Transverse colon (tissue), 4 donors: ENCODE measurements at regions not wholly inside any gene's neighbourhood (a gene's known extent, or its start where the extent isn't known, plus 50 kb on each side); places are given as distances from the start of the nearest gene placed in this dataset.

ENCODE experiments used
- small RNA-seq, 4 donors: library from RNA; depleted of rRNA; stranded (forward); fragments of <200 nt; gene quantifications; one replicate each; pipeline ENCODE3, GENCODE V24; 2016

Small RNA genes in the stretch of these regions (small RNA-seq; reads per million reads assigned to genes)
- gene RNU1-51P = 0 reads per million in 4 donors
- gene RNU7-192P = 0 reads per million in 4 donors
